GM18873 (cell line): ENCODE measurements at regions not wholly inside any gene's neighbourhood (a gene's known extent, or its start where the extent isn't known, plus 50 kb on each side); places are given as distances from the start of the nearest gene placed in this dataset.
"Not testable (repeated sequence)": the region's sequence is repeated elsewhere in the genome, so short reads cannot be mapped to it uniquely, and the experiment has no call there.

Experiments used
- ATAC-seq: cut with Tn5 transposase; IDR thresholded peaks from one replicate; pipeline ENCODE4 v1.9.1; 2021; ENCODE audit warnings: mild to moderate bottlenecking, moderate library complexity, moderate number of reproducible peaks; ENCODE audit not compliant: unreplicated experiment, low FRiP score

DNA sequence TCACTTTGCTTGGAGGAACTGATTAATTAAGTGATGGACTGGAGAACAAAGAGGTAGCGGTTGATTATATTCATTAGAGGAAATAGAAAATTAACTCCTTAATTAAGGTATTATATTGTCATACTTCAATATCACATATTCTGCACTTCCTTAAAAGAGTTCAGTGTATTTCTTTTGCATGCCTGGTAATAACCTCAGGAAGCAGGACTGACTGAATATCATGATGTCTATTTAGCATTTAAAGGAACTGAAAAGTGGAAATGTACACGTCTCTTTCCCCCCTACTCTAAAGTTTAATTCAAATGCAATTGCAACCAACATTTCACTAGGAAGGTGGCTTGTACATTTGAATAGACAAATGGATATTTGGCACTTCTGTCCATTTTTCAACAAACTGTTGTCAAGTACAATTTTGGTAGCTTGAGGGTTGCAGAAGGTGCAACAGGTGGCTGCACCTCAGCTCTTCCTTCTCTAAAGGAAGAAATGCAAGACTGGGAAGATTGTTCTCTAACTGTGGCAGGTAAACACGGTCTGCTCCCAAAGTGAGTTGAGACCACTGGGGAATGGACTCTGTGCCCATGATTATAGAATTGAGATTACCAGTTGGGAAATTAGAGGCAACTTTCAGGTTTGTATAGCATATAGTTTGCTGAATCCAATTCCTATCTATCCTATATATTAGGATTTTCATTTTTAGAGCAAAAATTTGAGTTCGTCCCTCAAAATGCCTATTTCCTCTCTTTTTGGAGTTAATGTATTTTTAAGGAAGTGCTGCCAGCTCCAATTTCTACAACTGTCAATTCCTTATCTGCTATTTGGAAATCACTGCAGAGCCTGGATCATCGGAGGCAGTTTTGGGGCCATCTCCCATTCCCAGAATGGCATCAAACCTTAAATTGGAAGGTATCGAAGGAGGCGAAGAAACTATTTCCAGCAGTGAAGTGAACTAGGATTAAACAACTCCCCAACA, 98.9 kb upstream of the TAF11L2 start:
- no peak for ATAC-seq

DNA sequence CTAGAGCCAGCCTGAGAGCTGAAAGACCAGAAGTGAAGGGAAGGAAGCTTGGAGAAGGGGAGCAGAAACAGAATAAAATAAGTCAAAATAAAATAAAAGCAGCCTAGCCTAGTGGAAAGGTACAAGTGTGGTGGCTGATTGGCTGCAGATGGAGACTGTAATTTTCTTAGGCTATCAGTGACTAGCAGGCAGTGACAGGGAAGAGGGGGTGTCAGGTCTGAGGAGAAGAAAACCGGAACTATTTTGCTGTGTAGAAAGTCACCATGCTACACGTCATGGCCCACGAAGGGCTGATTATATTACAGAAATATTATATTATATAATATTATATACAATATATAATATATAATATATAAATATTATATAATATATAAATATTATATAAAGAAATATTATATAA, 98.1 kb upstream of the TAF11L2 start:
- ATAC-seq: no peak

DNA sequence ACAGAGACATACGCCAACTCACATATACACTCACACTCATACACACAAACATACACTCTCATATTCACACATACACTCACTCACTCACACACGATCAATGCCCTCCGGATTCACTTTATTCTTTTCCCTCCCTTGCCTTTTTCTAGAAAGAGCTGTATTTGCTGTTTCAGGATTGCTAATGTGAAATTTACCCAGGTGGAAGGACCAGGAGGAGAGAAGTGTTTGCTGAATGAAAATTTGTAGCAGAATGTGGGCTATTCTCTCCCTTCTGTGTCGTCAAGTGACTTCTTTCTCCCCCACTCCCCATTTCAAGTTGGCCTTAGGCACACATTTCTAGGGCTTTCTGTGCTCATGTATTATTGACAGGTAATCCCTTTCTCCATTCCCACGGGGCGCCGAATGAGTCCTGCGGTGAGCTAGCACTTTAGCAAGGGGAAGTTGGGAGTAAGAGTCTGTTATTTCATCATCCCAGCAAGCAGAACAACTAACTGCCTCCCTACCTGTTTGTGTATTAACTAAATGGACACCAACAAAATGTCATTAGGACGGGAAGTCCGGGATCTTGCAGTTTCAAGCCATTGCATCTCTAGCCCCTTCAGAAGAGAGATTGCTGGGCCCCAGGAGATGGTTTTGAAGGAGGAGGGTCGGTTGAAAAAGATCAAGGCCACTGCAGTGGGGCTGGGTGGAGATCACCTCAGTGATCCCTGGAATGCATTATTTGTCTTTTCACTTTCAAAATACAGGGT, 97.1 kb upstream of the TAF11L2 start:
- no peak for ATAC-seq

DNA sequence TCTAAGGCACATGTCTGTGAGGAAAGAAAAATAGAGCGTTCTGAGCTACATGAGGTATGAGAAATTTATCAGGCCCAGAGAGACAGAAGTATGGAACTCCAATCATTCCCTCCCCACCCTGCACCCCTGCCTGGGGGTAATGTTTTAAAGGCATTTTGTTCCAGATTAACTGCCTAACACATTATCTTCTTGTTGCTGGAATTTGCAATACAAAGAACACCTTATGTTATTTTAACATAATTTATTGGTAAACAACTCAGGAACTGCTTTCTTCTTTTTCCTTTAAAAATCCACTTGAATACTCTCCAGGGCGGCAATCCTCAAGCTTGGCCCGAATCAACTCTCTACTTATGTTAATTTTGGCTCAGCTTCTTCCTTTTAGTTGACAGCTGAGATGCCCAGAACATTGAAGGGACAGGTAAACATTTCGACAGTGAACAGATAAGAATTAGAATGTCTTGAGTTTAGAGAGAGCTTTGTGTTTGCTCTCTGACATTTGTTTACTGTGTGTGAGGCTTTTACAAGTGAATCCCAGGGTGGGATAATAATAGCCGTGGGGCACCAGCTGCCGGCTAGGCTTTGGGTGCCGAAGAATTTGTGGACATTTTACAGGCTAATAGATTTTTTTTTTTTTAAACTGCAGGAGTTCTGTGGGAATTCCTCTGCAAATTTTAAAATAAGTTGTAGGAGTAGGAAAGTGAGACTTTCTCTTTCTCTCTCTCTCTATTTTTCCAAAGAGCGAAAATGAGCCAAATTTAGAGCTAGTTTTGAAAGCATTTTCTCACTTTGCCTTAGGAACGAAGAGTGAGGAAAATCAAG, 96.4 kb upstream of the TAF11L2 start:
- no peak for ATAC-seq

DNA sequence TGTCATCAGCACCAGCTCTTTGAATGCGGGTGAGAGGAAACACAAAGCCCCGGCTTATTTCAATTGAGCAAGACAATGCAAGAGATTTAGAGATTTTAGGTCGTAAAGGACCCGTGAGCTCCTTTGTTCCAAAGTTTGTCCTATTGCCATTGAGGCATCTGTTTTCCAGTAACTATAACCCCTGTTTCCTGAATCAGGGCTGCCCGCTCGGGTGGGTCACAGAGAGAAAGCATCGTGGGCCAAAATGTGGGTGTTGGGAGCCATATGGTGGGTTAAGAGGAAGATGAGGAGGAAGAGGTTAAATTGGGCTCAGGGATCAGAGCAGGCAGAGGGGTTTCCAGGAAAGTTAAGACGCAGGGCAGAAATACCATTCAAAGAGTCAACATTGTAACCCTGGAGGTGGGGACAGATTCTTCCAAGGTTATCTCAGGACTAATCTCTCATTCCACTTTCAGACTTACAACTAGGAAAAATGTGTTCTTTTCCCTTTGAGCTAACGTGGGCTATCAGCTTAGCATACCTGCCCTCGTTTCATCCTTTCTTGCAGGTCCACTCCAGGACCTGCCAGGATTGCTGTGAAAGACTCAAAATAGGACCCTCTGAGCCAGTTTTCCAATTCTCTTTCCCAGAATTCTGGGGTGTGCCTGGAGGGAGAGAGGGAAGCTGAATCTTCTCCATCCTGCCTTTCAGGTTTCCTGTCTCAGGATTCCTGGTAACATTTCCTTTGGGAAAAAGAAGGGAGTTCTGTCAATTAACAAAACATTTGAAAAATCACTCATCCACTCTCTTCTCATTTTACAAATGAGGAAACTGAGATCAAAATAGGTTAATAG, 95.5 kb upstream of the TAF11L2 start:
- ATAC-seq: no peak

DNA sequence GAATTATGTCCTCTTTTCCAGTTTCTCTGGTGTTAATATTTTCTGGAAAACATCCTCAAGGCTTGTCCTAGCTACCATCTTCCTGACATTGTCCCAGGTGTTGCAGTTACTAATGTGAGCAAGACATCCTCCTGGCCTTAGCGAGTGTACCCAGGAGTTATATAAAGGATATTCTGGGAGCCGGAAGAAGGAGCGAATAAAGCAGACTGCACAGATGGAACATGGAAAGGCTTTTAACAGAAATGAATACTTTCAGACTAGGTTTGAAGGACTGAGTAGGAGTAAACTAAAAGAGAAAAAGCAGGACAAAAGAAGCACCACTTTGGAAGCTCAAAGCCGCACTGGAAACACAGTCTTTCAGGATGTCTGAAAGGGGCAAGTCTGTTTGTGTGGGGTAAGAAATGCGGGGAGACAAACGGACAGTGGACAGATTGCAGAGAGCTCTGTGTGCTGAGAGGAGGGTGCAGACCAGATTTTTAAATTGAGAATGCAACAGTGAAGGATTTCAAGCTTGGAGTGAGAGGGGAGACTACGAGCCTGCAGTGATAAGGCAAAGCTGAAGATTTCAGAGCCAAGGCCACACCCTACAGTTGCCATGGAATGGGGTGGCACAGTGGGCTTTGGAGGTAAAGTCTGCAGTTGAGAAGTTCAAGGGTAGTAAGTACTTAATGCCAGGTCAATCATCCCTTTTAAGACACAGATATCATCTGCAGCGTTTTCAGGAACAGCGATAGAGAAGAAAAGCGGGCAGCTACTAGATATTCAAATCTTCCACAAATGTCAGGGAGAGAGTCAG, 94.1 kb upstream of the TAF11L2 start:
- no peak for ATAC-seq

DNA sequence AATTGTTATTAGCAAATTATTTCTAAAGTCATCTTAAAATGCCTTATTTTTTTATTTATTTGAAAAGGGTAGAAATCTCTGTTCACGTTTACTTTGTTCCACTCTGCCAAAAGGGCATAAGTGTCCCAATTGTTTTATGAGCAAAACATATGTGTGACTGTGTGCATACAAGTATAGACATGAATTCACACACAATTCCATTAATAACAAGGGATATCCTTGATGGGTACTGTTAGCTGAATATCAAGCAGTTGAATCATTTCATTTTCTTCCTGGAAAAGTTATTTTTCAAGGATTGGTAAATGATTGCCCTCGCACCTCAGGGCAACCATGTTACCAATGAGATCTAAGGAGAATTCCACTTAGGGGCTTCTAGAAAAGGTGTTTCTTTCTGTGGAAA, 92.1 kb upstream of the TAF11L2 start:
- no peak for ATAC-seq

DNA sequence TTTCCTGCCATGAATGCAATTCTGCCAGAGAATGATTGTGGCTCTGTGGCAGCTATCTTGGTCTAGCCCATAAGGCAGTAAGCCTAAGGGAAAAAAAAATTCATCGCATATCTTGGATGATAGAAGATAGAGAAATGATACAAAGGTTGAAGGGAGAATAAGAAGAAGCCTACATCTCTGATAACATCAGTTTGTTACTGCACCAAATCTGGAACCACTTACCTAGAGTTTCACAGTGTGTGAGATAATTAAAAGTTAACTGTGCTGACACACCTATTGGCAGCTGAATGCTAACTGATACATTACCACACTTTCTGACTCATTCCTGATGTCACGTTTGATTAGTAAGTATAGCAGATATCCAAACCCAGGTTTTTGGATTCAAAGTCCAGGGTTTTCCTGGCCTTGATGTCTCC, 91.6 kb upstream of the TAF11L2 start:
- no peak for ATAC-seq

DNA sequence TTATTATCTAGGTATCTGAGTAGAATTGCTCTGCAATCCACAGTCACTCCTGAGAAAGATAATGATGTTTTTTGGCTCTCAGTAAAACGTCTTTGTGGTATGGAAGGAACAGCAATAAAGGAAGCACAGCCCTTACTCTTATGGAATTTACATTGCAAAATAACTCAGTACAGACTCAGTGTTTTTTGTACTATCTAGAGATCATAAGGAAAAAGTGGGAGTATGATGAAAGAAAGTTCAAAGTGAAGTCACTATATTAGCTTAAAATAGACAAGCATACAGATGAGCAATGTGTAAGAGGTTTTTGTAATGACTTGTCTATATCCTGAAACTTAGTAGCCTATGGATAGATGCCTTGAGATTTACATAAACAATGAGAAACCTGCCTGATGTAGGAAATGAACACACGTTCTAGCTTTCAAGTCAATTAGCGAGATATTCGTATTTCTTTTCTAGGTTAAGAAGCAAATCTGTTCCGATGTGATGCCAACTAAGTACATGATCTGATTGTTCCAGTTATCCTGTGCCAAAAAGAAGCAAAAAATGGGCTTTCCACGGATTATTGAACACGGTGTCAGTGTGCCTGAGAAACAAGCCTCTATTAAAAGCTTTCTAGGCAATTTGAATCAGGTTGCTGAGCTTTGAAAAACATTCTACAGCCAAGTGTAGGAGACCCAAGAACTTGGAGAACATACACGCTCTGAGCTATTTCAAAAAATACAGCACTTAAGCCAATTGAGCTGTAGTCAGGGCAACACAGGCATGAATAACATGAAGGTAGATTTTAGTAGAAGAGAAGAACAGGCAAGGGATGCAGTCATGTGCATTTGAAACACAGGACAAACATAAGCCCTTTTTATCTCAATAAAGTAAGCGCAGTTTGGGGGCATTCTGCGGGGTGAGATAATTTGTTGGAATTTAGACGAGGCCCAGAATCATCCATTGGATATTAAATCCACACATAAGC, 86.3 kb upstream of the TAF11L2 start:
- ATAC-seq: no peak

DNA sequence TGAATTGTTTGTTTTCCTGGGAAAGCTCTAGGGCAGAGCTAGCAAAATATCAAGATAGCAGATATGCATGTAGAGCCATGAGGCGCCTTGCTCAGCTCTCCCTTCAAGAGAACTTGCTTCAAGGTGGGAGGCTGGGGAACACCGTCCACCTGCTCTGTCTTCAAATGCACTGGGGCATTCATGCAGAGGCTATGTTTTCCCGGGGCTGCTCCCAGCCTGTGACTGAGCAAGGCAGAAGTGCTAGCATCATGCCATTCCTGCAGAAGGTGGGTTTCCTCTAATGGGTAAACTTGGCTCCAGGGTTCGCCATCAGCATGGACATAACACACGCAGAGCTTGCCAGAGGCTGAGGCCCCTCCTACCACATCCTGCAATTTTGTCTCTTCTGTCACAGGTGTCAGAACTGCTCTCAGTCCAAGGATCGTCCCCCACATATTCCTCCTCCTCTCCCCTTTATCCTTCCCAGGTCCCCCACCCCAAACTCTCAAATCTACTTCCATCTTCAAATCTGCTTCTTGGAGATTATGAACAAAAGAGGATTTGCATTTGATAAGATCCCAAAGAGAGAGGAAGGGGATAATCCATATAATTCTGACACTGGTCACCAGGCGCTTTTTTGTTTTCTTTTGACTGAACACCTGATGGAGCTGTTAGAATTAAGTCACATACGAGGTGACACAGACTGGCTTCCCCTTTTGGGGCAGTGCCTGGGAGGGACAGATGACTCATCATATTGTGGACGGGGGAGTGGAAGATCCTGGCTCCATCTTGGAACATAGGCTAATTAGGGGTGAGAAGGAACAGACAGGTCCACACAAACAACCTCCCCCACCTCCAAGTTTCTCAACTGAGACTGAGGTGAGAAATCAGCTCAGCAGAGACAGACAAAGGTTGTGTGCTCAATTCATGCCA, 85.0 kb upstream of the TAF11L2 start:
- ATAC-seq: no peak

DNA sequence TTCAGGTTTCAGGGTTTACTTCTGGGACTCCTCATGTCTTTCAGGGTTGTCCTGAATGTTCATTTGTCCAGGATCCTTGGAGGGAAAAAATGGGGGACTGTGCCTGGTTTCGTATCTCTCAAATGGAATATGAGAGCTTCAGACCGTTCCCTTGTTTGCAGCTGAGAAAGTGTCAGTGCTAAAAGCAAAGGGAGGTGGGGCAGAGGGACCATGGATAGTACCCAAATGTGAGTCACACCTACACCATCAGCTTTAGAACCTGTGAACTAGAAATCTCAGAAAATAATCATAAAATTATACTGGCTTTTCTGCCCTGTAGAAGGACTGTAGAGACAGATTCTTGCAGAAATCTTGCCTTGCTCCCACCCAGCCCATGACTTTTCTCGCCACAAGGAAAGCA, 84.3 kb upstream of the TAF11L2 start:
- ATAC-seq: no peak

DNA sequence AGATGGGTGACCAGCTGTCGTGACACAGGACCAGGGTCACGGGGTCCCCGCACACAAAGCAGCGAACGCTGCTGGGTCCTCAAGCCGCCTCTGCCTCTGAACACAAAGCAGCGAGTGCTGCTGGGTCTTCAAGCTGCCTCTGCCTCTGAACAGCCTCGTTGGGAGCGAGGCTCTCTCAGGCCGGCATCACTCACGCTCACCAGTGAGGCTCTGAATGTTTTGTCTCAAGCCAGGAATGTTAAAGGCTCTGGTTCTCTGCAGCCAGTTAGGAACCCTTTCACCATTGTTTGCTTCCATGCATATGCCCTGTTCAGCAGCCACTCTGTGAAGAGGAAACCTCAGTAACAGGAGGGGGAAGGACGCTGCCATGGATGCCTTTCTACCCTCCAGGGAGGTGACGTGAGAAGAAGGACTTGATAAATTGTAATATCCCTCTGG, 82.7 kb upstream of the TAF11L2 start:
- no peak for ATAC-seq

DNA sequence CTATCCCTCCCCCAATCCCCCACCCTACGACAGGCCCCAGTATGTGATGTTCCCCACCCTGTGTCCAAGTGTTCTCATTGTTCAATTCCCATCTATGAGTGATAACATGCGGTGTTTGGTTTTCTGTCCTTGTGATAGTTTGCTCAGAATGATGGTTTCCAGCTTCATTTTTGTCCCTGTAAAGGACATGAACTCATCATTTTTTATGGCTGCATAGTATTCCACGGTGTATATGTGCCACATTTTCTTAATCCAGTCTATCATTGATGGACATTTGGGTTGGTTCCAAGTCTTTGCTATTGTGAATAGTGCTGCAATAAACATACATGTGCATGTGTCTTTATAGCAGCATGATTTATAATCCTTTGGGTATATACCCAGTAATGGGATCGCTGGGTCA, 81.7 kb upstream of the TAF11L2 start:
- ATAC-seq: not testable (repeated sequence)

DNA sequence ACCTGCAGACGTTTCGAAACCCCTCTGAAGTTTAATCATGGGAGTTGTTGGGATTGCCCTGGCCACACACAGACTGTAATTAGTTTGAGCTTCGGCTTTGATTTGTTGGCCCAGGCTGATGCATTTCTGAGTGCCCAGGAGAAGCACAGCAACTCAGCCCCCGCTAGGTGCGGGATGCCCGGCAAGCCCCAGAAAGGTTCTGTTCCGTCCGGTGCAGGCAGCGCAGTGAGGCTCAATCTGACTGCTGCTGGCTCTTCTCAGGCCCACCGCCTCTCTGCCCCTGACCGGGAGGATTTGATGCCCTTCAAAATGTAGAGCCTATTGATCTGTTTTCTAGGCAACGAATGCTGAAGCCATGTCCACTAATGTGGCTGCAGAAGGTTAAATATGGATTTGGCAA, 73.4 kb upstream of the TAF11L2 start:
- no peak for ATAC-seq

DNA sequence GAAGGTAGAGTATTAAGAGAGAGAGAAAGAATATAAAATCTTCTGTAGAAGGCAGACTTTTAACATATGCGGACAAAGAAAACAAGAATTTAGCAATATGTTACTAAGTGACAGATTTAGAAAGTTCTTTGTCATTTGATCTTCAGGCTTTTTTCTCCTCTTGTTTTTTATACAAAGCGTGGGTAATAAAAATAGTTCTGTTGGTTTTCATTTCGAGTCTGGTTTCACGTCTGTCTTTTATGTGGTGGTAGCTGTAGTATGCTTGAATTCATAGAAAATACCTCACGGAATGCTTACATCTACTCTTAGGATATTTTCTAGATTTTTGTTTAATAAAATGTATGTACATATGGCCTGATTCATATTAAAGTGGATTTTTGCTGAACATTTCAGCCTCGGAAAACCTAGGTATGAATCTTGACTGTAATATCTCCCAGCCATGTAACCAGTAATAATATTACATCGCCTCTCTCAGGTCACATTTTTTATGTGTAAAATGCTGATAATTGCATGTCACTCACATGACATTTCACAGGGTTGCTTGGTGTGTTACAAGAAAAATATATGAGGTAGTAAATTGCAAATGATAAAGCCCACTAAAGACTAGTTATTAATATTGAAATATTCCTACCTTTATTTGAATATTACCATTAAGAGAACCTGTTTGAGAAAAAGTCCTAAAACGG, 72.5 kb upstream of the TAF11L2 start:
- no peak for ATAC-seq

DNA sequence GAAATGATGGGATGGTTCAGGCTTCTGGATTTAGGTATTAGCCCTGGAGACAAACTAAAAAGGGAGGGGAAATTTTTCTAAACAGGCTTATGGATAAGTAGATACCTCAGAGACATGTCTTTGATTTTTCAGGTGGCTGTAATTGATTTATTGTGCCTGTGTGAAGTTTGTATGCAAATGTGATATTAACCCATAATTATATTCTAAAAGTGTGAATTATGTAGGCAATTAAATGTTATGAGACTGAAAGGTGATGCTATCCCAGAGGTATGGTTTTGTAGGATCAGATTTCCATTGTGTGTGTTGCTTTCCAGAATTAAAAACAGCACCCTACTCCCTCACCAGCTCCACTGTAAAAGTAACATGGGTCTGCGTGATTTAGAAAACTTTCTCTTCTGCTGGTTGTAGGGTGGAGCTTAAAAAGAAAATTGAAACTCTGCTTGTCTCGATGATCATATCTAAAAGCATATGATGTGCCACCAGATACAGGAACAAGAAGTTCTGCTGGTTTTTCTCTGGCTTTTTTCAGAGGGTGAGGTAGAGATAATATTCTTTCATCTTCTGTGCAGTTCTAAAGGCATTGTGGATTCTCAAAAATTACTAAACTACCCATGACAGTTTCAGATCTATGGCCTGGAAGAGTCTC, 71.8 kb upstream of the TAF11L2 start:
- ATAC-seq: peak; percentile 89
